Mucosa of descending colon (tissue), 3 donors: ENCODE measurements at regions not wholly inside any gene's neighbourhood (a gene's known extent, or its start where the extent isn't known, plus 50 kb on each side); places are given as distances from the start of the nearest gene placed in this dataset.

ENCODE experiments used
- ATAC-seq: fragments of 200-7000 bp; cut with Tn5 transposase; one replicate; pipeline ENCODE4 v1.9.1; 2020; ENCODE audit warnings: mild to moderate bottlenecking, moderate library complexity
- DNase-seq, 3 donors: peaks; one replicate each; pipeline ENCODE4 v3.0.0-alpha.2; 2020
- H3K36me3 ChIP-seq: fragments of 200-600 bp; one replicate; pipeline ENCODE4 v1.8.0; 2021; ENCODE audit warnings: low read depth, mild to moderate bottlenecking
- H3K4me1 ChIP-seq: fragments of 200-600 bp; one replicate; pipeline ENCODE4 v1.8.0; 2021; ENCODE audit warnings: low read depth, mild to moderate bottlenecking
- H3K4me3 ChIP-seq: fragments of 200-600 bp; one replicate; pipeline ENCODE4 v1.8.0; 2021; ENCODE audit warnings: mild to moderate bottlenecking
- H3K9me3 ChIP-seq: fragments of 200-600 bp; one replicate; pipeline ENCODE4 v1.8.0; 2021; ENCODE audit warnings: mild to moderate bottlenecking
- intact Hi-C, 2 donors: fragments of 100-400 bp; cut with DNase I in 1 of 2; cut with micrococcal nuclease in 1 of 2; formaldehyde crosslinking; loops; one replicate each; pipeline versions ENCODE4 v1.11.0 to v1.11.1; 2022; cut with DNase I, micrococcal nuclease
- TF ChIP-seq, protein P1 (sequence below): fragments of 200-600 bp; IDR thresholded peaks from one replicate; pipeline ENCODE4 v1.8.0; 2022; ENCODE audit warnings: antibody characterized with exemption, mild to moderate bottlenecking
- donor health status: DM: no; HTN: no; CAD: no; lungs with moderate emphysema.
- donor health status: DM: no; HTN: no; CAD: no.
- donor health status: DM: no; HTN: yes; CAD: no.

DNA sequence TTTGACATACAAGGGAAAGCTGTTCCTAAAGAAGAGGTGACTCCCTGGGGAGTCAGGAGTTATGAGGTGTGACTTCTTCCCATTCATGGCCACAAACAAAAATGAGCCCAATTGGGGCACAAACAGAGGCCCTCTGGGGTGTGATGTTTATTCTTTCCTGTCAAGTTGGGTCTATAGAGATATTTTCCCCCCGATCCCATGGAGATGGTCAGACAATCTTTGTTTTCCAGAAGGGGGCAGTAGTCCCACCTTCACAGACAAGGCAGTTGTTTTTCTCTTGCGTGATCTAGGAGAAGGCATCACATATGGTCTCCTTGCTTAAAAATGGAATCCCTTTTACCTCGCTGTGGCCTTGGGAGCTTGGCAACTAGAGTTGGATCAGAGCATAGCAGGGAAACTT is 110.3 kb downstream of the MFSD1 start:
- Histone ChIP-seq H3K36me3 (no peaks in the 10 kb centered on the region), H3K4me1 (no peaks in the 10 kb centered on the region), H3K9me3 (no peaks in the 10 kb centered on the region), H3K4me3 (no peak overlapping the region)
- DNase-seq, result no peak
- intact Hi-C loops, result loop anchor here in 1 of 2 donors (10.0 kb wide), 1 partner anchor 353 kb away; no protein-coding TSS in a partner anchor
- ATAC-seq, result no peak
- TF ChIP-seq, protein P1, sequence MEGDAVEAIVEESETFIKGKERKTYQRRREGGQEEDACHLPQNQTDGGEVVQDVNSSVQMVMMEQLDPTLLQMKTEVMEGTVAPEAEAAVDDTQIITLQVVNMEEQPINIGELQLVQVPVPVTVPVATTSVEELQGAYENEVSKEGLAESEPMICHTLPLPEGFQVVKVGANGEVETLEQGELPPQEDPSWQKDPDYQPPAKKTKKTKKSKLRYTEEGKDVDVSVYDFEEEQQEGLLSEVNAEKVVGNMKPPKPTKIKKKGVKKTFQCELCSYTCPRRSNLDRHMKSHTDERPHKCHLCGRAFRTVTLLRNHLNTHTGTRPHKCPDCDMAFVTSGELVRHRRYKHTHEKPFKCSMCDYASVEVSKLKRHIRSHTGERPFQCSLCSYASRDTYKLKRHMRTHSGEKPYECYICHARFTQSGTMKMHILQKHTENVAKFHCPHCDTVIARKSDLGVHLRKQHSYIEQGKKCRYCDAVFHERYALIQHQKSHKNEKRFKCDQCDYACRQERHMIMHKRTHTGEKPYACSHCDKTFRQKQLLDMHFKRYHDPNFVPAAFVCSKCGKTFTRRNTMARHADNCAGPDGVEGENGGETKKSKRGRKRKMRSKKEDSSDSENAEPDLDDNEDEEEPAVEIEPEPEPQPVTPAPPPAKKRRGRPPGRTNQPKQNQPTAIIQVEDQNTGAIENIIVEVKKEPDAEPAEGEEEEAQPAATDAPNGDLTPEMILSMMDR, result no peak

DNA sequence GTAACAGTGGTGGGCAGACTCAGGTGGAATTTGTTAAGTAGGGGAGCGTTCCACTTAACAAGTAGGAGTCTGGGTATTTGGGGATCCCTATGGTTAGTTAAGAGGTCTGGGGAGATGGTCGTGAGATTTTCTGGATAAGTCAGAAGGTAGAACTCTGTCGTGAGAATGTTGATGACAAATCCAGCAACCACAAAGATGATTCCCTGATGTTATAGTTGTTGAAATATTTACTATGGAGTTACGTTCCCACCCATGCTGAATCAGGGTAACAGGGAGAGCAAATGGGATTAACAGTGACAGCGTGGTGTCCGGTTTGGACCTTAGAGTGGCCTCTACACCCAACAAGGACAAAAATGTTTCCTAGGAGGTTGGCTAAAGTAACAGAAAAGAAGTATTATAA is 110.8 kb downstream of the MFSD1 start:
- Histone ChIP-seq H3K9me3 (no peaks in the 10 kb centered on the region), H3K36me3 (no peaks in the 10 kb centered on the region), H3K4me1 (no peaks in the 10 kb centered on the region), H3K4me3 (no peak overlapping the region)
- no peak for DNase-seq
- ATAC-seq, result no peak
- TF ChIP-seq, protein P1, result no peak
- intact Hi-C loops, result loop anchor here in 1 of 2 donors (10.0 kb wide), 1 partner anchor 352 kb away; no protein-coding TSS in a partner anchor

DNA sequence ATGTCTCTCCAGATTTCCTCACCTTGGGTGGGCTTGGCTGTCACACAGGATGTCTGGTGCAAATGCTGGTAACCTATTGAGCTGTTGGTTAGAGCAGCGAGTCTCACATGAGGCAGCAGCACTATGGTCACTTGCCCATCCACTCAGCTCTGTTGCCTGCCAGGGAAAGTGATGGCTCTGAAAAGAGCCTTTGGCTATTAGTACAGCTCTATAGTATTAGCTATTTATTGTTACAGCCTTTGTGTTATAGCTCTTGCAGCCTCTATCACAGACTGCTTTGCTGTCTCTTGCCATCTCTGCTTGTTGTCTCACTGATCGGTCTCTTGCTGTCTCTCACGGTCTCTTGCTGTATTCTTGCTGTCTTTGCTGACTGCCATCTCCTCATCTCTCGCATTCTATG is 114.3 kb downstream of the MFSD1 start:
- DNase-seq, result no peak
- TF ChIP-seq, protein P1, result no peak
- Histone ChIP-seq H3K36me3 (no peaks in the 10 kb centered on the region), H3K9me3 (no peaks in the 10 kb centered on the region), H3K4me1 (no peaks in the 10 kb centered on the region), H3K4me3 (no peak overlapping the region)
- no peak for ATAC-seq
- intact Hi-C loops, result loop anchor here in 1 of 2 donors (10.0 kb wide), 1 partner anchor 349 kb away; no protein-coding TSS in a partner anchor

DNA sequence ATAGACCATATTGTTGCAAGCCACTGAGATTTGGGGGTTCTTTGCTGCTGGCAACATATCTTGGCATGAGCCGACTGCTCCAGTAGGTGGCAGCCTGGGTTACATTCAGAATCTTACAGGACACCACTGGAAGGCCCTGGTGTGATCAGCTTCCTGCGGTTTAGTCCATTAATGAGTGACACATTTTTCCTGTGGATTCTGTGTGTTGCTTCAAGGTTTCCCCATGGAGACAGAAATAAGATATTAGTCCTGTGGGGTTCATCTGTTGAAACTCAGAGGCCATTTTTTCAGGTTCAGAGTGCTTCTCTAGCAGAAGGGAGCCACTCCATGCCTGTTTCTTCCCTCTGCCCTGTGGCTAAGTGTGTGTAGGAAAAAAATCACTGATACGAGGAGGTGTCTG is 116.2 kb downstream of the MFSD1 start:
- Histone ChIP-seq H3K4me3 (no peak overlapping the region), H3K9me3 (no peaks in the 10 kb centered on the region), H3K4me1 (no peaks in the 10 kb centered on the region), H3K36me3 (no peaks in the 10 kb centered on the region)
- TF ChIP-seq, protein P1, result no peak
- DNase-seq (peak in 2 of 3 donors; percentile 46 to 63), ATAC-seq (peak; percentile 68)
- intact Hi-C loops, result loop anchor here in 1 of 2 donors (10.0 kb wide), 1 partner anchor 347 kb away; no protein-coding TSS in a partner anchor

DNA sequence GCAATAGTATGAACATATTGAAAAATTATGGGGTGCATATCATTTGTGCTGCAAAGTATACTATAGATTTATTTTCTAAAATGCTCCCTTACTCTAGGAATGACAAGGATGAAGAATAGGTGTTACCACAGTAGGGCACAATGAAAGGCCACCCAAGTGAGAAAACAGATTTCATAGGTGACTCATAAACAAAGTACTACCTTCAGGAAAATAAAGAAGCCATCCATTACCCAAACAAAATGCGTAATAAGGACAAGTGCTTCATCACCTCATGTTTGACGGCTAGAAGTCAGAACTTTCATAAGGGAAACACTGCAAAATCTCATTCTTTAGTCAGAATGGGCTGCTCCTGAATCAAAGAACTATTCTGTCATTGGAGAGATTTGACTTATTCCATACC is 116.6 kb downstream of the MFSD1 start:
- TF ChIP-seq, protein P1, result no peak
- no peaks in the 10 kb centered on the region for H3K36me3 ChIP-seq
- H3K4me1 ChIP-seq, result no peaks in the 10 kb centered on the region
- no peak for DNase-seq
- no peak overlapping the region for H3K4me3 ChIP-seq
- H3K9me3 ChIP-seq, result no peaks in the 10 kb centered on the region
- no peak for ATAC-seq
- intact Hi-C loops, result loop anchor here in 1 of 2 donors (10.0 kb wide), 1 partner anchor 346 kb away; no protein-coding TSS in a partner anchor

DNA sequence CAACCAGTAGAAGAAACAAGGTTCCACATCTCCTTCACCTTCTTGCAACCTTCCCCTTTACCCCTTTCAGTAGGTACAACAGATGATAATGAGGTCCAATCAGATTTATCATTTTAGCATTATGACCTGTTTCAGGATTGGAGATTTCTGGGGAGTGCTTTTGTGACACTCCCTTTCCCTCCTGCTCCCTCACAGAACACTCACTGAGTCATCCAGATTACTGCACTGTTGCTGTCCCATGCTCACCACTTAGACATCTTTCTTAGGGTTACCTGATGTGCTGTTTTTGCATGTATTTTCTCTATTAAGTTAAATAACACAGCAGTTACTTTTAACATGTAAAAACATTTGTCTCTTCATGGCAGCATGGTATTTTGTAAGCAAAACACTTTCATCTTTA is 118.5 kb downstream of the MFSD1 start:
- Histone ChIP-seq H3K9me3 (no peaks in the 10 kb centered on the region), H3K4me1 (no peaks in the 10 kb centered on the region), H3K4me3 (no peak overlapping the region), H3K36me3 (no peaks in the 10 kb centered on the region)
- ATAC-seq (no peak), DNase-seq (no peak)
- intact Hi-C loops, result no loop called here
- TF ChIP-seq, protein P1, result no peak
